GM21717 (cell line): ENCODE measurements at regions not wholly inside any gene's neighbourhood (a gene's known extent, or its start where the extent isn't known, plus 50 kb on each side); places are given as distances from the start of the nearest gene placed in this dataset.

Experiments used
- ATAC-seq: cut with Tn5 transposase; IDR thresholded peaks from one replicate; pipeline ENCODE4 v1.9.1; 2021; ENCODE audit warnings: mild to moderate bottlenecking, moderate library complexity; ENCODE audit not compliant: unreplicated experiment

- no peak for ATAC-seq
These were observed 108.9 kb downstream of the CRYAA start for GRCh38 chr21:43277481-43278351.

GRCh38 chr21:43276811-43277210, 108.0 kb downstream of the CRYAA start:
- ATAC-seq = no peak

GRCh38 chr21:43275421-43276211, 106.8 kb downstream of the CRYAA start:
- no peak for ATAC-seq

GRCh38 chr21:43274946-43275310, 106.1 kb downstream of the CRYAA start:
- no peak for ATAC-seq

- no peak for ATAC-seq
These were observed 105.5 kb downstream of the CRYAA start for GRCh38 chr21:43274022-43274945.

- ATAC-seq = no peak
These were observed 104.9 kb downstream of the CRYAA start for GRCh38 chr21:43273708-43274021.

- ATAC-seq = no peak
These were observed 104.4 kb downstream of the CRYAA start for GRCh38 chr21:43273016-43273707.

- no peak for ATAC-seq
These were observed 103.8 kb downstream of the CRYAA start for GRCh38 chr21:43272591-43272990.

GRCh38 chr21:43271452-43272020, 102.7 kb downstream of the CRYAA start:
- ATAC-seq = no peak

- ATAC-seq = no peak
These were observed 102.0 kb downstream of the CRYAA start for GRCh38 chr21:43270800-43271301.

GRCh38 chr21:43269957-43270705, 101.3 kb downstream of the CRYAA start:
- no peak for ATAC-seq

- ATAC-seq = no peak
These were observed 100.6 kb downstream of the CRYAA start for GRCh38 chr21:43269440-43269839.

- ATAC-seq = no peak
These were observed 100.0 kb downstream of the CRYAA start for GRCh38 chr21:43268804-43269186.

- ATAC-seq = no peak
These were observed 99.4 kb downstream of the CRYAA start for GRCh38 chr21:43268086-43268803.

- ATAC-seq = no peak
These were observed 98.7 kb downstream of the CRYAA start for GRCh38 chr21:43267391-43268085.

GRCh38 chr21:43266534-43266933, 97.7 kb downstream of the CRYAA start:
- no peak for ATAC-seq

- no peak for ATAC-seq
These were observed 93.6 kb downstream of the CRYAA start for GRCh38 chr21:43262427-43262826.
